ENCODE measurements at regions not wholly inside any gene's neighbourhood (a gene's known extent, or its start where the extent isn't known, plus 50 kb on each side); places are given as distances from the start of the nearest gene placed in this dataset.

DNA sequence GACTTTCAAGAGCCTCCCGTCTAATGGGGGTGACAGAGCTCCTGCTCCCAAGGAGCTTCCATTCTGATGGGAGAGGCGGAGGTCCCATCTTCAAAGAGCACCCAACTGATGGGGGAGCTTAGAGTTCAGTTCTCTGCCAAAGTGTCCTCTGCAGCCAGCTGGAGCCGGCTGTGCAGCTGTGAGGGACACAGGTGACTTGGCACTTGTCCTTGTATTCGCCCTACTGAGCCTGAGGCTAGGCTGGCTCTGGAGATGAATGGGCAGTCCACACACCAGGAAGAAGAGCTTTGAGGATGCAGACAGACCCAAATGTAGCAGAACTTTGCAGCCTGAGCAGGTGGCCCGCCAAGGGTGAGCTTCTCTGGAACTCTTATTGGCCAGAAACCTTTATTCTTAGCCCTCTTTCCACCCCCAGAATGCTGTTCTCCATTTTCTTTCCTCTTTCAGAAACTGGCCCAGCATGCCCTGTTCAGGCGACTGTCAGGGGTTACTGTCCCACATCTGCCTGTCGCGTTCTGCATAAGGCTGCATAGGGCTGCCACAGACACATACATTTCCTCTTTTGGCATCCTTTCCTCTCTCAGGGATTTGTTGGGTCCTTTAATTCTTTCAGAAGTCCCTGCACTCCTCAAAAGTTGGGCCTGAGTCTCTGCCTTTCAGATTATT is 108.7 kb upstream of the LRFN2 start:
- TF ChIP-seq EZH2 (IDR thresholded peaks at IDR 0.05; ENCODE audit: borderline replicate concordance, low read depth, low read length, poor library complexity, severe bottlenecking), result no peak
- TF ChIP-seq, protein P1, sequence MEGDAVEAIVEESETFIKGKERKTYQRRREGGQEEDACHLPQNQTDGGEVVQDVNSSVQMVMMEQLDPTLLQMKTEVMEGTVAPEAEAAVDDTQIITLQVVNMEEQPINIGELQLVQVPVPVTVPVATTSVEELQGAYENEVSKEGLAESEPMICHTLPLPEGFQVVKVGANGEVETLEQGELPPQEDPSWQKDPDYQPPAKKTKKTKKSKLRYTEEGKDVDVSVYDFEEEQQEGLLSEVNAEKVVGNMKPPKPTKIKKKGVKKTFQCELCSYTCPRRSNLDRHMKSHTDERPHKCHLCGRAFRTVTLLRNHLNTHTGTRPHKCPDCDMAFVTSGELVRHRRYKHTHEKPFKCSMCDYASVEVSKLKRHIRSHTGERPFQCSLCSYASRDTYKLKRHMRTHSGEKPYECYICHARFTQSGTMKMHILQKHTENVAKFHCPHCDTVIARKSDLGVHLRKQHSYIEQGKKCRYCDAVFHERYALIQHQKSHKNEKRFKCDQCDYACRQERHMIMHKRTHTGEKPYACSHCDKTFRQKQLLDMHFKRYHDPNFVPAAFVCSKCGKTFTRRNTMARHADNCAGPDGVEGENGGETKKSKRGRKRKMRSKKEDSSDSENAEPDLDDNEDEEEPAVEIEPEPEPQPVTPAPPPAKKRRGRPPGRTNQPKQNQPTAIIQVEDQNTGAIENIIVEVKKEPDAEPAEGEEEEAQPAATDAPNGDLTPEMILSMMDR (conservative IDR thresholded peaks at IDR 0.05; ENCODE audit: low read depth, low read length), result no peak
